HCT116 (cell line): ENCODE measurements at regions not wholly inside any gene's neighbourhood (a gene's known extent, or its start where the extent isn't known, plus 50 kb on each side); places are given as distances from the start of the nearest gene placed in this dataset.

Experiments used
- ATAC-seq: fragments of 200-7000 bp; cut with Tn5 transposase; 2 replicates; pipeline ENCODE4 v1.9.1; 2020; ENCODE audit warnings: mild to moderate bottlenecking, moderate library complexity
- BruUV-seq: library from RNA; stranded (reverse); fragments of 400-500 nt; replicated peaks from 2 replicates; lab custom pipeline; 2021; lab: Mats Ljungman, UMichigan
- CTCF ChIA-PET: fragments of 300-600 bp; sonication (Branson Sonifier 250); formaldehyde crosslinking; loops from one replicate; lab custom pipeline; 2021; ENCODE audit warnings: antibody characterized with exemption; lab: Charles Lee
- POLR2A ChIA-PET: fragments of 300-600, 350-600 bp; sonication (Branson Sonifier 250); formaldehyde crosslinking; loops from one replicate; lab custom pipeline; 2021; ENCODE audit warnings: antibody characterized with exemption; lab: Charles Lee
- RAD21 ChIA-PET, 2 experiments: fragments of 300-600 bp; sonication (Branson Sonifier 250); formaldehyde crosslinking; loops; one replicate each; lab custom pipeline; 2023; ENCODE audit warnings: low total read pairs in 2 of 2; ENCODE audit not compliant: uncharacterized antibody in 2 of 2, unreplicated experiment in 2 of 2, low non-redundant PET in 1 of 2; lab: Charles Lee
- DNase-seq: peaks from one replicate; pipeline ENCODE4 v3.0.0-alpha.2; 2010; ENCODE audit warnings: low read depth, low spot score
- H2AFZ ChIP-seq: fragments of 200-600 bp; shearing (Covaris generic), sonication (generic); 2 replicates; pipeline ENCODE4 v1.6.1; 2017; ENCODE audit warnings: low read depth, mixed run types, mixed read lengths, antibody characterized with exemption, low read length; ENCODE audit not compliant: poor library complexity, severe bottlenecking
- H3K27ac ChIP-seq: 2 replicates; pipeline ENCODE4 v1.5.1; 2012; ENCODE audit warnings: low read depth, low read length
- H3K27me3 ChIP-seq: fragments of 200-600 bp; sonication (generic); 2 replicates; pipeline ENCODE4 v1.6.1; 2016; ENCODE audit warnings: mixed run types, low read length, mixed read lengths; ENCODE audit not compliant: insufficient read depth
- H3K36me3 ChIP-seq, 2 experiments: fragments of 200-500 bp in 1 of 2; fragments of 200-600 bp in 1 of 2; sonication (Bioruptor generic) in 1 of 2; sonication (generic) in 1 of 2; 2 replicates each; pipeline versions ENCODE4 v1.5.1 to v1.6.1; 2014 to 2016; ENCODE audit warnings: low read length in 2 of 2, inconsistent platforms in 1 of 2, mixed read lengths in 1 of 2, mixed run types in 1 of 2; ENCODE audit not compliant: insufficient read depth in 2 of 2, control insufficient read depth in 1 of 2
- H3K4me1 ChIP-seq, 2 experiments: fragments of 200-600 bp in 1 of 2; sonication (generic) in 1 of 2; 2 replicates each; pipeline versions ENCODE4 v1.5.1 to v1.6.1; 2012 to 2017; ENCODE audit warnings: low read length in 2 of 2, inconsistent platforms in 1 of 2, mild to moderate bottlenecking in 1 of 2, mixed read lengths in 1 of 2, mixed run types in 1 of 2, moderate library complexity in 1 of 2; ENCODE audit not compliant: insufficient read depth in 2 of 2, control insufficient read depth in 1 of 2
- H3K4me2 ChIP-seq: fragments of 200-600 bp; sonication (generic); 2 replicates; pipeline ENCODE4 v1.6.1; 2017; ENCODE audit warnings: mixed run types, low read length, mixed read lengths
- H3K4me3 ChIP-seq, 2 experiments: fragments of 200-600 bp in 1 of 2; sonication (generic) in 1 of 2; replicated peaks in 1 of 2; 2 replicates each; pipeline ENCODE4 v1.5.1; 2011 to 2016; ENCODE audit warnings: low read length in 2 of 2, control low read depth in 1 of 2, low read depth in 1 of 2, mild to moderate bottlenecking in 1 of 2, mixed read lengths in 1 of 2, mixed run types in 1 of 2
- H3K79me2 ChIP-seq: fragments of 200-600 bp; sonication (generic); 2 replicates; pipeline ENCODE4 v1.6.1; 2017; ENCODE audit warnings: mild to moderate bottlenecking, mixed run types, low read length, moderate library complexity, mixed read lengths; ENCODE audit not compliant: insufficient read depth
- H3K9ac ChIP-seq: fragments of 200-600 bp; sonication (generic); 2 replicates; pipeline ENCODE4 v1.6.1; 2016; ENCODE audit warnings: low read length, mixed read lengths
- H3K9me2 ChIP-seq: fragments of 200-600 bp; sonication (generic), shearing (Covaris generic); 2 replicates; pipeline ENCODE4 v1.6.1; 2017; ENCODE audit warnings: mixed run types, mild to moderate bottlenecking, moderate library complexity; ENCODE audit not compliant: insufficient read depth
- H3K9me3 ChIP-seq, 2 experiments: fragments of 200-500 bp in 1 of 2; fragments of 200-600 bp in 1 of 2; sonication (Bioruptor generic) in 1 of 2; sonication (generic) in 1 of 2; 2 replicates each; pipeline ENCODE4 v1.6.1; 2014 to 2017; ENCODE audit warnings: low read length in 2 of 2, mixed read lengths in 2 of 2, inconsistent platforms in 1 of 2, low read depth in 1 of 2, mild to moderate bottlenecking in 1 of 2, mixed run types in 1 of 2, moderate library complexity in 1 of 2; ENCODE audit not compliant: control insufficient read depth in 1 of 2, insufficient read depth in 1 of 2
- H4K20me1 ChIP-seq: fragments of 200-600 bp; sonication (generic), shearing (Covaris generic); 2 replicates; pipeline ENCODE4 v1.6.1; 2017; ENCODE audit warnings: mixed run types, mild to moderate bottlenecking, moderate library complexity; ENCODE audit not compliant: insufficient read depth
- CBX3 ChIP-seq: IDR thresholded peaks from 2 replicates; pipeline ENCODE4 v1.6.1; 2012; ENCODE audit warnings: low read depth
- CTCF ChIP-seq, 3 experiments: fragments of 200-600 bp in 1 of 3; sonication (generic) in 1 of 3; IDR thresholded peaks in 2 of 3; conservative IDR thresholded peaks in 1 of 3; 2 replicates each; pipeline ENCODE4 v1.5.1; 2012 to 2017; ENCODE audit warnings: low read depth in 2 of 3, low read length in 2 of 3, antibody characterized with exemption in 1 of 3, borderline replicate concordance in 1 of 3, control low read depth in 1 of 3, mild to moderate bottlenecking in 1 of 3, mixed read lengths in 1 of 3, mixed run types in 1 of 3, moderate library complexity in 1 of 3; ENCODE audit not compliant: insufficient read depth in 1 of 3
- EZH2phosphoT487 ChIP-seq: fragments of 200-600 bp; IDR thresholded peaks from 2 replicates; pipeline ENCODE4 v1.6.1; 2018; ENCODE audit warnings: antibody characterized with exemption, borderline replicate concordance
- FOSL1 ChIP-seq: IDR thresholded peaks from 2 replicates; pipeline ENCODE4 v1.6.1; 2012; ENCODE audit warnings: low read depth
- RAD21 ChIP-seq: IDR thresholded peaks from 2 replicates; pipeline ENCODE4 v1.6.1; 2012; ENCODE audit warnings: low read depth, mild to moderate bottlenecking
- SRF ChIP-seq: IDR thresholded peaks from 2 replicates; pipeline ENCODE4 v1.6.1; 2012; ENCODE audit warnings: low read depth
- TCF7L2 ChIP-seq: IDR thresholded peaks from 2 replicates; pipeline ENCODE4 v1.7.0; 2011; ENCODE audit warnings: borderline replicate concordance, inconsistent platforms; ENCODE audit not compliant: insufficient read depth, insufficient read length; ENCODE audit errors: extremely low read depth
- ZBTB33 ChIP-seq: IDR thresholded peaks from 2 replicates; pipeline ENCODE4 v1.6.1; 2011; ENCODE audit warnings: mild to moderate bottlenecking, low read length, moderate library complexity; ENCODE audit not compliant: insufficient replicate concordance; ENCODE audit errors: extremely low read depth
- ZFX ChIP-seq: fragments of 450-650 bp; IDR thresholded peaks from 2 replicates; pipeline ENCODE4 v1.6.1; 2017
- intact Hi-C: fragments of 100-400 bp; cut with micrococcal nuclease; formaldehyde crosslinking; loops from 2 replicates; pipeline ENCODE4 v1.10.0; 2022

- Histone ChIP-seq H3K9me2 (no peaks in the 10 kb centered on the region), H2AFZ (no peak overlapping the region), H4K20me1 (no peaks in the 10 kb centered on the region), H3K36me3 (no peaks in the 10 kb centered on the region), H3K4me3 (no peak overlapping the region), H3K4me2 (no peak overlapping the region), H3K9me3 (no peaks in the 10 kb centered on the region), H3K27ac (no peak overlapping the region), H3K79me2 (no peaks in the 10 kb centered on the region), H3K9ac (no peak overlapping the region), H3K27me3 (no peaks in the 10 kb centered on the region), H3K4me1 (no peaks in the 10 kb centered on the region)
- no TSS peak for BruUV-seq
- CTCF ChIA-PET = no interaction called here
- POLR2A ChIA-PET = no interaction called here
- intact Hi-C loops = no loop called here
- no peak for TF ChIP-seq SRF
- TF ChIP-seq EZH2phosphoT487 = no peak
- no peak for TF ChIP-seq ZBTB33
- TF ChIP-seq TCF7L2 = no peak
- no peak for TF ChIP-seq FOSL1
- TF ChIP-seq CBX3 = no peak
- no peak for TF ChIP-seq CTCF (IDR thresholded peaks at IDR 0.05 in 2 of 3, conservative IDR thresholded peaks at IDR 0.05 in 1 of 3; ENCODE audit: borderline replicate concordance in 1 of 3, insufficient read depth in 1 of 3, low read depth in 2 of 3, low read length in 2 of 3)
- TF ChIP-seq RAD21 = no peak
- no peak for TF ChIP-seq ZFX
- RAD21 ChIA-PET = no interaction called here
- ATAC-seq (no peak), DNase-seq (no peak)
These were observed 166.4 kb upstream of the GRIN3A start for GRCh38 chr9:101904845-101905244.
